ENCODE measurements at regions not wholly inside any gene's neighbourhood (a gene's known extent, or its start where the extent isn't known, plus 50 kb on each side); places are given as distances from the start of the nearest gene placed in this dataset.

GRCh38 chr16:73459586-73459985, 411.7 kb upstream of the ZFHX3 start:
- TF ChIP-seq EP300 (IDR thresholded peaks at IDR 0.05) (no peak), CTCF (IDR thresholded peaks at IDR 0.05) (no peak), POLR2AphosphoS5 (IDR thresholded peaks at IDR 0.05) (no peak), POLR2A (IDR thresholded peaks at IDR 0.05) (no peak)

All from upper lobe of left lung (tissue), 4 donors.